ENCODE measurements at regions not wholly inside any gene's neighbourhood (a gene's known extent, or its start where the extent isn't known, plus 50 kb on each side); places are given as distances from the start of the nearest gene placed in this dataset.

DNA sequence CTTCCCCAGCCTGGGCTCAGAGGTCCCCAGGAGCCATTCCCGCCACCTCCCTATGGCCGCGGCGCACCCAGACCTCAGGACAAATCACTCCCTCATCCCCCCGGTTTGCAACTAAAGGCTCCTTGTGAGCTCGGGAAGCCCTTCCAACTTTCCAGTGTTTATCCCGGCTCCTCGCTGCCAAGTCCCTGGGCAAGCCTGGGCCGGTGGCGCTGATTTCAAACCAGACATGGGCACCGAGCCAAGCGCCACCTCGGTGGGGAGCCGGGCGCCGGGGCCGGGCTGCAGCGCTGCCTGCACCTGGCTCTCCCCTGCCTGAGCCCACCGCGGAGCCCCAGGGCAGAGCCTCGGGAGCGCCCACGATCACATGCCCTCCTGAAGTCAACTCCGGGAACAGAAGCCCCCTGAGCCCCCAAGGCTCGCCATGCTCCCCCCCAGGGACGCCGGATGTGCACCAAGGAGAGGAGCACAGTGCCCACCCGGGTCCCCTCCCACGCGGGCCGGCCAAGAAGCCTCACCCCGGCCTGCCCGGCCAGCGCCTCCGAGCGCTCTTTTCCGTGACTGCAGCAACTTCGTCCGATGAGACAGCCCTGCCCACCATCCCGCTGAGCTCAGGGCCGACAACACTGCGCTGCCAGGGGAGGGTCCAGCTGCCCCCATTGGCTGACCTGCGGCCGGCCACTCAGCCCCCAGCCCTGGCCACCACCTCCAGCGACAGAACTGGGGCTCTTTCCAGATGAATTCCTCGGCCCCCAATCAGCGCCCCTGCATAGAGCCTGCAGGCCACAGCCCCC lies 50.0 kb downstream of the NCOR2 start:
- no peaks in the 10 kb centered on the region for H3K9me2 ChIP-seq (ENCODE audit: insufficient read depth)
- peaks cover 85% of the 10 kb centered on the region for H3K79me2 ChIP-seq (ENCODE audit: insufficient read depth, low read length)
- H2AFZ ChIP-seq (ENCODE audit: low read depth, low read length, poor library complexity, severe bottlenecking) = no peak overlapping the region
- peaks cover 72 to 80% of the 10 kb centered on the region in 2 experiments for H3K4me1 ChIP-seq (ENCODE audit: control insufficient read depth in 1 of 2, insufficient read depth in 2 of 2, low read length in 2 of 2)
- H3K9me3 ChIP-seq (ENCODE audit: control insufficient read depth in 1 of 2, insufficient read depth in 1 of 2, low read depth in 1 of 2, low read length in 2 of 2) = no peaks in the 10 kb centered on the region
- ChIA-PET POLR2A (no interaction called here), RAD21 (ENCODE audit: low non-redundant PET in 1 of 2, low total read pairs in 2 of 2, uncharacterized antibody in 2 of 2, unreplicated experiment in 2 of 2) (interaction anchor here in 1 of 2 experiments (1.1 kb wide), 1 partner anchor 210 kb away, joined by 3 read pairs; no protein-coding TSS in a partner anchor), CTCF (no interaction called here)
- intact Hi-C loops (cut with micrococcal nuclease) = loop anchor here (10.0 kb wide), 1 partner anchor 227 kb away; no protein-coding TSS in a partner anchor
- no peaks in the 10 kb centered on the region for H3K27me3 ChIP-seq (ENCODE audit: insufficient read depth, low read length)
- peaks cover 11% of the 10 kb centered on the region; the same call in 1 of the 2 replicates for H4K20me1 ChIP-seq (ENCODE audit: insufficient read depth)
- peak overlapping the region; percentile 88 for H3K27ac ChIP-seq (ENCODE audit: low read depth, low read length)
- no peak for ATAC-seq
- H3K4me3 ChIP-seq (replicated peaks in 1 of 2; ENCODE audit: low read depth in 1 of 2, low read length in 2 of 2) = no peak overlapping the region
- DNase-seq (ENCODE audit: low read depth, low spot score) = no peak
- peak overlapping the region; percentile 69; the same call in 1 of the 2 replicates for H3K4me2 ChIP-seq (ENCODE audit: low read length)
- BruUV-seq (replicated peaks) = no TSS peak
- H3K9ac ChIP-seq (ENCODE audit: low read length) = no peak overlapping the region
- TF ChIP-seq YY1 (IDR thresholded peaks at IDR 0.05; ENCODE audit: extremely low read depth, insufficient replicate concordance, low read depth, low read length) (no peak), EGR1 (IDR thresholded peaks at IDR 0.05; ENCODE audit: low read depth) (no peak), JUND (IDR thresholded peaks at IDR 0.05) (no peak), ELF1 (IDR thresholded peaks at IDR 0.05; ENCODE audit: borderline replicate concordance, low read depth) (no peak), SP1 (IDR thresholded peaks at IDR 0.05; ENCODE audit: low read depth) (no peak)
- TF ChIP-seq, protein P1, sequence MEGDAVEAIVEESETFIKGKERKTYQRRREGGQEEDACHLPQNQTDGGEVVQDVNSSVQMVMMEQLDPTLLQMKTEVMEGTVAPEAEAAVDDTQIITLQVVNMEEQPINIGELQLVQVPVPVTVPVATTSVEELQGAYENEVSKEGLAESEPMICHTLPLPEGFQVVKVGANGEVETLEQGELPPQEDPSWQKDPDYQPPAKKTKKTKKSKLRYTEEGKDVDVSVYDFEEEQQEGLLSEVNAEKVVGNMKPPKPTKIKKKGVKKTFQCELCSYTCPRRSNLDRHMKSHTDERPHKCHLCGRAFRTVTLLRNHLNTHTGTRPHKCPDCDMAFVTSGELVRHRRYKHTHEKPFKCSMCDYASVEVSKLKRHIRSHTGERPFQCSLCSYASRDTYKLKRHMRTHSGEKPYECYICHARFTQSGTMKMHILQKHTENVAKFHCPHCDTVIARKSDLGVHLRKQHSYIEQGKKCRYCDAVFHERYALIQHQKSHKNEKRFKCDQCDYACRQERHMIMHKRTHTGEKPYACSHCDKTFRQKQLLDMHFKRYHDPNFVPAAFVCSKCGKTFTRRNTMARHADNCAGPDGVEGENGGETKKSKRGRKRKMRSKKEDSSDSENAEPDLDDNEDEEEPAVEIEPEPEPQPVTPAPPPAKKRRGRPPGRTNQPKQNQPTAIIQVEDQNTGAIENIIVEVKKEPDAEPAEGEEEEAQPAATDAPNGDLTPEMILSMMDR (IDR thresholded peaks at IDR 0.05 in 2 of 3, conservative IDR thresholded peaks at IDR 0.05 in 1 of 3; ENCODE audit: borderline replicate concordance in 1 of 3, insufficient read depth in 1 of 3, low read depth in 2 of 3, low read length in 2 of 3) = no peak
- TF ChIP-seq, protein P2, sequence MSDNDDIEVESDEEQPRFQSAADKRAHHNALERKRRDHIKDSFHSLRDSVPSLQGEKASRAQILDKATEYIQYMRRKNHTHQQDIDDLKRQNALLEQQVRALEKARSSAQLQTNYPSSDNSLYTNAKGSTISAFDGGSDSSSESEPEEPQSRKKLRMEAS (IDR thresholded peaks at IDR 0.05) = no peak
- no peaks in the 10 kb centered on the region for H3K36me3 ChIP-seq (ENCODE audit: control insufficient read depth in 1 of 2, insufficient read depth in 2 of 2, low read length in 2 of 2)
